ENCODE measurements at regions not wholly inside any gene's neighbourhood (a gene's known extent, or its start where the extent isn't known, plus 50 kb on each side); places are given as distances from the start of the nearest gene placed in this dataset.

DNA sequence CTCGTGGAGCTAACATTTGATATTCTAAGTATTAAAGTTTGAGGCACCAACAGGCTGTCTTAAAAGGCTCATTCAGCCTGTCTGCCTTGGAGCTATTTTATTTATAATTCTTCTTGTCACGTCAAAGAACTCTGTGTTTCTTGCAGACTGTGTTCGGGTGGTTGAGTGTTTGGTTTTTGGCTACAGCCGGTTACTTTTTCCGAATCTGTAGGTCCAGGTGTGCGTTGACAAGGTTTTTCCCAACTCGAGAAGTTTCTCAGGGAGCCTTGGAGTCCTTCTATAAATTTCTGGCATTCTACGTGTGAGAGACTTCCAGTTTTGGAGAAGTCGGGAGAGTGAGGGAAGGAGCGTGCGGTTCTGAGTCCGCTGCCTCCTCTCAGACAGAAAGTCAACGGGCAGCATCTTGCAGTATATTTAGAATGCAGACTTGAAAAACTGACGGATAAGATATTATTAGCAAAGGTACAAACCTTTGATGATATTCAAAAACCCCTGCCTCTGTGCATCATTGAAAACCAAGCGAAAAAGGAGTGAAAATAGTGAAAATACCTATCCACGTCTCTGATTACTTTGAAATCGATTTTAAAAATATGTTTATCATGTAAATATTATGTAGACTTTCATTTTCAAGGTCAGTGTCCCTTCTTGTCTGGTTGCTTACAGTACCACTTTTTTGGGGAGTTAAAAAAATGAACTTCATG is 85.2 kb upstream of the PPARA start:
- TF ChIP-seq GATA2 (IDR thresholded peaks at IDR 0.05; ENCODE audit: low read depth, low read length) = no peak
- no peak for TF ChIP-seq GATA3 (IDR thresholded peaks at IDR 0.05; ENCODE audit: low read depth, low read length)

Measured in SH-SY5Y (cell line).